Calu3 (cell line): ENCODE measurements at regions not wholly inside any gene's neighbourhood (a gene's known extent, or its start where the extent isn't known, plus 50 kb on each side); places are given as distances from the start of the nearest gene placed in this dataset.

ENCODE experiments used
- BruUV-seq: library from RNA; stranded (reverse); fragments of 400-500 nt; replicated peaks from 2 replicates; lab custom pipeline; 2021; lab: Mats Ljungman, UMichigan
- CTCF ChIA-PET: fragments of 300-600 bp; sonication (Branson Sonifier 250); formaldehyde crosslinking; loops from one replicate; lab custom pipeline; 2022; ENCODE audit warnings: antibody characterized with exemption; lab: Charles Lee
- DNase-seq: peaks from one replicate; pipeline ENCODE4 v3.0.0; 2022
- H3K27ac Mint-ChIP-seq: one replicate; pipeline ENCODE4 v1.8.0; 2022; ENCODE audit warnings: mixed read lengths; ENCODE audit not compliant: unreplicated experiment
- H3K27me3 Mint-ChIP-seq: one replicate; pipeline ENCODE4 v1.8.0; 2022; ENCODE audit warnings: mixed read lengths; ENCODE audit not compliant: unreplicated experiment
- H3K36me3 Mint-ChIP-seq: one replicate; pipeline ENCODE4 v1.8.0; 2022; ENCODE audit warnings: mild to moderate bottlenecking, moderate library complexity, mixed read lengths; ENCODE audit not compliant: insufficient read depth, unreplicated experiment
- H3K4me1 Mint-ChIP-seq: one replicate; pipeline ENCODE4 v1.8.0; 2022; ENCODE audit warnings: mild to moderate bottlenecking, low read depth, mixed read lengths; ENCODE audit not compliant: unreplicated experiment
- H3K4me3 Mint-ChIP-seq: one replicate; pipeline ENCODE4 v1.8.0; 2022; ENCODE audit warnings: mild to moderate bottlenecking, low read depth, moderate library complexity, mixed read lengths; ENCODE audit not compliant: unreplicated experiment
- H3K9me3 Mint-ChIP-seq: one replicate; pipeline ENCODE4 v1.8.0; 2022; ENCODE audit warnings: low read depth, mixed read lengths; ENCODE audit not compliant: unreplicated experiment
- intact Hi-C: fragments of 100-400 bp; cut with micrococcal nuclease; formaldehyde crosslinking; loops from one replicate; pipeline ENCODE4 v1.10.0; 2022; ENCODE audit not compliant: unreplicated experiment
- TF ChIP-seq, protein P1 (sequence below): fragments of 200-600 bp; IDR thresholded peaks from one replicate; pipeline ENCODE4 v1.8.0; 2022; ENCODE audit warnings: antibody characterized with exemption; ENCODE audit not compliant: unreplicated experiment

GRCh38 chr22:49234459-49234858, 593.2 kb downstream of the BRD1 start:
- no peak overlapping the region for H3K27ac Mint-ChIP-seq
- H3K4me1 Mint-ChIP-seq = no peaks in the 10 kb centered on the region
- no peak for DNase-seq
- intact Hi-C loops = no loop called here
- BruUV-seq = no TSS peak
- H3K27me3 Mint-ChIP-seq = no peaks in the 10 kb centered on the region
- TF ChIP-seq, protein P1, sequence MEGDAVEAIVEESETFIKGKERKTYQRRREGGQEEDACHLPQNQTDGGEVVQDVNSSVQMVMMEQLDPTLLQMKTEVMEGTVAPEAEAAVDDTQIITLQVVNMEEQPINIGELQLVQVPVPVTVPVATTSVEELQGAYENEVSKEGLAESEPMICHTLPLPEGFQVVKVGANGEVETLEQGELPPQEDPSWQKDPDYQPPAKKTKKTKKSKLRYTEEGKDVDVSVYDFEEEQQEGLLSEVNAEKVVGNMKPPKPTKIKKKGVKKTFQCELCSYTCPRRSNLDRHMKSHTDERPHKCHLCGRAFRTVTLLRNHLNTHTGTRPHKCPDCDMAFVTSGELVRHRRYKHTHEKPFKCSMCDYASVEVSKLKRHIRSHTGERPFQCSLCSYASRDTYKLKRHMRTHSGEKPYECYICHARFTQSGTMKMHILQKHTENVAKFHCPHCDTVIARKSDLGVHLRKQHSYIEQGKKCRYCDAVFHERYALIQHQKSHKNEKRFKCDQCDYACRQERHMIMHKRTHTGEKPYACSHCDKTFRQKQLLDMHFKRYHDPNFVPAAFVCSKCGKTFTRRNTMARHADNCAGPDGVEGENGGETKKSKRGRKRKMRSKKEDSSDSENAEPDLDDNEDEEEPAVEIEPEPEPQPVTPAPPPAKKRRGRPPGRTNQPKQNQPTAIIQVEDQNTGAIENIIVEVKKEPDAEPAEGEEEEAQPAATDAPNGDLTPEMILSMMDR = no peak
- H3K36me3 Mint-ChIP-seq = no peaks in the 10 kb centered on the region
- CTCF ChIA-PET = no interaction called here
- H3K9me3 Mint-ChIP-seq = peaks cover 6% of the 10 kb centered on the region
- no peak overlapping the region for H3K4me3 Mint-ChIP-seq

DNA sequence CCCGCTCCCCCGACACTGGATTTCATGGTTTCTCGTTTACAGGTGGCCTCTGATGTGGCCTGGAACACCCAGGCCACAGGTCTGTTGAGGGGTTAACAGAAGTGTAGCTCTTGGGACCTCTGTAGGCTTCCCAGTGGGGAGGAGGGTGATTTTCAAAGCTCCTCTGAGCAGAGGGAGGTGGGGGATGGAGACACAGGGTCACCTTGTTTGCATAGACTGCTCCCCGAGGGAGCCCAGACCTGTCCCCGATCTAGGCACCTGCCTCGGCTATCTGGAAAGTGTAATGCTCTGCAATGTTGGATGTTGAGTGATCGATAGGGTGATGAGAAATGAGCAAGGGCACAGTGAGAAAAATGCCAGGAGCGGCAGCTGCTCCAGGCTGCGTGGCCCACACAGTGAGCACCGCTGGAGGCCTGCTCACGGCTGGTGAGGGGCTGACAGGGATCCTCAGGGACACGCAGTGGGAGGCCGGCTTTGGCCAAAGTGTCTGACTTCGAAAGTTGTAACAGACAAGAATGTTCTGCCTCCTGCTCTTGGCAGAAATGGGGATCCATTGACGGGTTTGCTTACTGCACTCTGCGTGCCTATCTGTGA, 594.1 kb downstream of the BRD1 start:
- DNase-seq = no peak
- CTCF ChIA-PET = no interaction called here
- H3K4me1 Mint-ChIP-seq = no peaks in the 10 kb centered on the region
- no TSS peak for BruUV-seq
- intact Hi-C loops = no loop called here
- no peaks in the 10 kb centered on the region for H3K36me3 Mint-ChIP-seq
- TF ChIP-seq, protein P1 = no peak
- H3K27ac Mint-ChIP-seq = no peak overlapping the region
- peaks cover 6% of the 10 kb centered on the region for H3K9me3 Mint-ChIP-seq
- no peak overlapping the region for H3K4me3 Mint-ChIP-seq
- H3K27me3 Mint-ChIP-seq = no peaks in the 10 kb centered on the region

GRCh38 chr22:49232319-49233067, 595.2 kb downstream of the BRD1 start:
- CTCF ChIA-PET = no interaction called here
- peaks cover 6% of the 10 kb centered on the region for H3K9me3 Mint-ChIP-seq

DNA sequence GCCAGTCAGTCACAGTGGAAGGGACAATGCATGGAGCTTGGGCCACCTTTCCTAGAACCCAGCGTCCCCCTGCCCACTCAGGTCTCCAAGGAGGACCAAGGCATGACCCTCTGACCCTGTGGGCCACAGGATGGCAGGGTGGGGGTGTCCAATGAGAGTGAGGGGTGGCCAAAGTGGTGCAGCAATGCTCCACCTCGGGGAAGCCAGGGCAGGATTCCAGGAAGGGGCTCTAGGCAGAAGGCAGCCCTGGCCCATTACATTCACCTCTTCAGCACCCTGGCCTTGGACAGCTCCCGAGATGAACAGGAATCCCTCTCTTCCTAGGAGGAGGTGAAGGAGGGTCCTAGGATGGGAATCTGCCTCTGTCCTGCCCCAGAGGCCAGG, 597.5 kb downstream of the BRD1 start:
- intact Hi-C loops = no loop called here
- Mint-ChIP-seq H3K27me3 (no peaks in the 10 kb centered on the region), H3K27ac (no peak overlapping the region), H3K4me3 (no peak overlapping the region), H3K9me3 (peaks cover 8% of the 10 kb centered on the region), H3K4me1 (no peaks in the 10 kb centered on the region), H3K36me3 (no peaks in the 10 kb centered on the region)
- no TSS peak for BruUV-seq
- CTCF ChIA-PET = no interaction called here
- DNase-seq = no peak
- TF ChIP-seq, protein P1 = no peak

More at GRCh38 chr22:49232319-49233067, 595.2 kb downstream of the BRD1 start:
- BruUV-seq = no TSS peak
- Mint-ChIP-seq H3K27ac (no peak overlapping the region), H3K4me3 (no peak overlapping the region), H3K4me1 (no peaks in the 10 kb centered on the region), H3K36me3 (no peaks in the 10 kb centered on the region), H3K27me3 (no peaks in the 10 kb centered on the region)
- intact Hi-C loops = no loop called here
- no peak for DNase-seq
- TF ChIP-seq, protein P1 = no peak
